ENCODE measurements at regions not wholly inside any gene's neighbourhood (a gene's known extent, or its start where the extent isn't known, plus 50 kb on each side); places are given as distances from the start of the nearest gene placed in this dataset.

DNA sequence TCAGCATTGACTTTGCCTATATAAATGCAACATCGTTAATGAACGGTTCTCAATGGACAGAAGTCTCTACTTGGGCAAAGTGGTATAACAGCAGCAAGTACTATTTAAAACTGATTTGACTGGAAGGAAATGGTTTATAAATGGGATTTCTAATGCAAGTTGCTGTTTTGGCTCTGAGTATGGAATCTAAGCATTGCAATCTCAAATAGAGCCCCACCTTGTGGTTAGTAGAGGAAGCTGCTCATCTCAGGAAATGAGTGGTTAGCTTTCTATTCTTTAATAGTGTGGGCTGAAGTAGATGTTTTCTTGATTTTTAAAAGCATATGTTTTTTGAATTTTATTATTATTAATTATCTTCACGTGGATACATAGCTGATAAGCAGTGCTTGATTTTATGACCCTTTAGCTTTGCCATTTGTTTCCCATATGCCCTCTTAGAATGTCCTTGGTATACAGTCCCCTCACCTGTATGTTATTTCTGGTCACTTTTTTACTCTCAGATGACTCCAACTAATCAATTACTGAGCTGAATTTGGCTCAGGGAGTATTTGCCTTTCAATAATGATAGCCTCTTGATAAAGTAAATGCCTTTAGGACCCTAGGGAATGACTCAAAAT lies 67.1 kb downstream of the OXSM start:
- TF ChIP-seq CTCF (conservative IDR thresholded peaks at IDR 0.05; ENCODE audit: low read depth, low read length): peak; percentile 87
- TF ChIP-seq EZH2 (IDR thresholded peaks at IDR 0.05; ENCODE audit: low read length, unreplicated experiment): no peak
- no peak for TF ChIP-seq EZH2phosphoT487 (IDR thresholded peaks at IDR 0.05; ENCODE audit: borderline replicate concordance, low read length)
